ENCODE measurements at regions not wholly inside any gene's neighbourhood (a gene's known extent, or its start where the extent isn't known, plus 50 kb on each side); places are given as distances from the start of the nearest gene placed in this dataset.

GRCh38 chr6:153780011-153780410 is 259.0 kb upstream of the OPRM1 start:
- Histone ChIP-seq H2BK15ac (ENCODE audit: low read depth, low read length) (no peak overlapping the region), H3K23ac (ENCODE audit: low read depth, low read length) (no peak overlapping the region), H2BK20ac (ENCODE audit: low read depth, low read length) (no peak overlapping the region), H2BK120ac (ENCODE audit: low read depth, low read length) (no peak overlapping the region), H3K56ac (ENCODE audit: extremely low read depth, insufficient read depth, low read length) (no peak overlapping the region), H2AK5ac (ENCODE audit: low read depth, low read length) (no peak overlapping the region), H3K79me1 (ENCODE audit: low read depth in 1 of 2, low read length in 2 of 2) (no peaks in the 10 kb centered on the region), H3K14ac (replicated peaks; ENCODE audit: low read depth, low read length) (no peak overlapping the region), H4K5ac (ENCODE audit: low read depth, low read length) (no peak overlapping the region), H3K9me3 (ENCODE audit: control insufficient read depth, insufficient read depth, low read length) (peaks cover 5% of the 10 kb centered on the region; the same call in 1 of the 2 replicates), H3K4me1 (ENCODE audit: control insufficient read depth, insufficient read depth, low read length) (no peaks in the 10 kb centered on the region), H3K36me3 (ENCODE audit: control insufficient read depth, insufficient read depth, low read length) (no peaks in the 10 kb centered on the region), H3K27ac (ENCODE audit: insufficient read depth, low read length) (no peak overlapping the region), H3K4me2 (ENCODE audit: low read depth, low read length) (no peak overlapping the region), H4K91ac (ENCODE audit: insufficient read depth, low read depth, low read length) (no peak overlapping the region), H3K18ac (ENCODE audit: low read depth, low read length) (no peak overlapping the region), H3K27me3 (ENCODE audit: control insufficient read depth, insufficient read depth, low read length) (no peaks in the 10 kb centered on the region), H3K9ac (ENCODE audit: low read depth, low read length) (no peak overlapping the region), H2AK9ac (replicated peaks; ENCODE audit: low read depth, low read length, poor library complexity) (no peak overlapping the region), H4K8ac (ENCODE audit: low read depth in 2 of 2, low read length in 2 of 2) (no peak overlapping the region), H3K9me1 (ENCODE audit: insufficient read depth, low read length) (no peaks in the 10 kb centered on the region), H3K4ac (ENCODE audit: low read depth, low read length) (no peak overlapping the region), H3K4me3 (ENCODE audit: insufficient read depth, low read depth, low read length) (no peak overlapping the region), H4K20me1 (ENCODE audit: insufficient read depth, low read length) (no peaks in the 10 kb centered on the region), H2AFZ (replicated peaks; ENCODE audit: low read length, poor library complexity) (no peak overlapping the region), H2BK5ac (ENCODE audit: low read depth, low read length, poor library complexity, severe bottlenecking) (no peak overlapping the region)
- DNase-seq: no peak
- POLR2A ChIA-PET (ENCODE audit: unreplicated experiment): no interaction called here
- no TSS peak for BruUV-seq (replicated peaks)
- intact Hi-C loops (cut with micrococcal nuclease) (no loop called here), in situ Hi-C loops (cut with MboI; ENCODE audit: low sequenced_read_pairs) (no loop called here), dilution Hi-C loops (cut with HindIII; ENCODE audit: low sequenced_read_pairs, unreplicated experiment) (no loop called here)
- no peak for ATAC-seq (ENCODE audit: low read depth)
- TF ChIP-seq USF2 (IDR thresholded peaks at IDR 0.05; ENCODE audit: low read depth, low read length) (no peak), RCOR1 (IDR thresholded peaks at IDR 0.05; ENCODE audit: insufficient replicate concordance, low read length) (no peak), CHD1 (IDR thresholded peaks at IDR 0.05; ENCODE audit: low read depth, low read length) (no peak), SMC3 (IDR thresholded peaks at IDR 0.05; ENCODE audit: low read depth, low read length) (no peak), BHLHE40 (IDR thresholded peaks at IDR 0.05; ENCODE audit: low read depth, low read length) (no peak), CEBPB (IDR thresholded peaks at IDR 0.05; ENCODE audit: low read depth, low read length) (no peak), MXI1 (IDR thresholded peaks at IDR 0.05; ENCODE audit: borderline replicate concordance, low read depth, low read length) (no peak), MAFK (IDR thresholded peaks at IDR 0.05; ENCODE audit: low read depth, low read length) (no peak), POLR2A (IDR thresholded peaks at IDR 0.05; ENCODE audit: low read depth, low read length) (no peak), FOS (IDR thresholded peaks at IDR 0.05; ENCODE audit: low read depth, low read length) (no peak), MAZ (IDR thresholded peaks at IDR 0.05; ENCODE audit: borderline replicate concordance, low read depth, low read length) (no peak), RFX5 (IDR thresholded peaks at IDR 0.05; ENCODE audit: low read depth, low read length) (no peak), ELK1 (IDR thresholded peaks at IDR 0.05; ENCODE audit: borderline replicate concordance, low read depth, low read length) (no peak), RAD21 (IDR thresholded peaks at IDR 0.05; ENCODE audit: low read length) (no peak), CTCF (conservative IDR thresholded peaks at IDR 0.05; ENCODE audit: low read depth, low read length) (no peak), NFE2L2 (IDR thresholded peaks at IDR 0.05; ENCODE audit: low read depth, low read length) (no peak)
- WGBS, 2 experiments (ENCODE audit: extremely low coverage in 2 of 2, insufficient read length in 1 of 2): no CpG with 5 or more reads among the region's 1 CpG
- CTCF ChIA-PET: no interaction called here
